ENCODE measurements at regions not wholly inside any gene's neighbourhood (a gene's known extent, or its start where the extent isn't known, plus 50 kb on each side); places are given as distances from the start of the nearest gene placed in this dataset.

- no peak for TF ChIP-seq ZFX (IDR thresholded peaks at IDR 0.05; ENCODE audit: borderline replicate concordance)
- TF ChIP-seq CTCF (IDR thresholded peaks at IDR 0.05), result no peak
- no peak overlapping the region for H3K27ac ChIP-seq
Measured at GRCh38 chr9:107621436-107621835, 131.9 kb upstream of the KLF4 start.

GRCh38 chr9:107620801-107621200, 131.2 kb upstream of the KLF4 start:
- no peak overlapping the region for H3K27ac ChIP-seq
- no peak for TF ChIP-seq ZFX (IDR thresholded peaks at IDR 0.05; ENCODE audit: borderline replicate concordance)
- no peak for TF ChIP-seq CTCF (IDR thresholded peaks at IDR 0.05)

DNA sequence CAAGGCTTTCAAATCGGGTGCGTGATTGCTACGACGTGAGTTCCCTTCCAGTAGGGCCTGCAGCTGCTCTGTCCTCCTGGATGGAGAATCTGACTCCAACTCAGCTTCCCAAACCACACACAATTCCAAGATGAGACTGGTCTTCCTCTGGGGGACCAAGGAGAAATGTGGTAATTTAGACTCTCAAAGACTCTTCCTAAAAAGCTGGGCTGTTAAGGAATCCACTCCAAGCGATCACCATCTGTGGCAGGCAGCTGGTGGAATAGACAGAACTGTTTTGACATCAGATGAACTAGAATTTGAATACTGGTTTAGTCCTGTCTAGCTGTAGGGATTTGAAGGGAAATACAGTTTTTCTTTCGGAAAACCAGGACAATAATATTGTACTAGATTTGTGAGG, 130.7 kb upstream of the KLF4 start:
- no peak for TF ChIP-seq CTCF (IDR thresholded peaks at IDR 0.05)
- no peak for TF ChIP-seq ZFX (IDR thresholded peaks at IDR 0.05; ENCODE audit: borderline replicate concordance)
- no peak overlapping the region for H3K27ac ChIP-seq

DNA sequence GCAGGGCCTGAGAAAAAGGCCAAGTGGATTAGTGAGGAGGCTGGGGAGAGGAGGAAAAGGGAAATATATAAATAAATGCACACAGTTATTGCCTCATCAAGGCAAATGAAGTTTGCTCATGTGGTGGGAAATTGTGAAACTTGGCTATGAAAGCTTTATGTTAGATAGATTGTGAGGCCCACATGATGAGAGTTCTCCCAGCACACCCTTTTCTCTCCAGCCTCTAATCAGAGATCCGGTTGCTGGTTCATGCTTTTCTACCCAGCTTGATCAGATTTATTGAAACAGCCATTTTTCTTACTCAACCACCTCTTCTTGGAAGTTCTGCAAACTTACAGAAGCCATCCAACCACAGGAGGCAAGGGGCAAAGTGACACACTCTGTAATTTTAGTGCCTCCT, 125.8 kb upstream of the KLF4 start:
- no peak overlapping the region for H3K27ac ChIP-seq
- TF ChIP-seq CTCF (IDR thresholded peaks at IDR 0.05), result no peak

DNA sequence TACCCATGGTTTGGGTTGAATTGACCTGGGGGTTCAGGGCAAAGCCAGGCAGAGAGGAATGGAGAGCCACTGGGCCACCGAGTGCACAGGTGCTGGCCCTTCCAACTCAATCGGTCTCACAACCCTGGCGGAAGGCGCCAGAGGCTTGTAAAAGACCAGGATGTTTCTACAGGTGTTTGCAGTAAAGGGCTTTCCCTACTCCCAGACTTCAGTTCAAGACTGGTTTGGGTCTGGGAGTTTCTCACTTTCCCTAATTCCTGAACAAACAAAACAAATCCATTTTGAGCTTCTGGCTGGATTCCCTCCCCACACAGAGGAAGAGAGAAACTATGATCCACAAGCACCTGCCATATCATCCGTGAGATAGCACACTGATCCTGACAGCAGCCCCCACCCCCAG, 125.2 kb upstream of the KLF4 start:
- TF ChIP-seq CTCF (IDR thresholded peaks at IDR 0.05) (no peak), ZFX (IDR thresholded peaks at IDR 0.05; ENCODE audit: borderline replicate concordance) (no peak)
- no peak overlapping the region for H3K27ac ChIP-seq

- TF ChIP-seq CTCF (IDR thresholded peaks at IDR 0.05), result no peak
- no peak for TF ChIP-seq ZFX (IDR thresholded peaks at IDR 0.05; ENCODE audit: borderline replicate concordance)
- H3K27ac ChIP-seq, result no peak overlapping the region
Measured at GRCh38 chr9:107613321-107613720, 123.8 kb upstream of the KLF4 start.

DNA sequence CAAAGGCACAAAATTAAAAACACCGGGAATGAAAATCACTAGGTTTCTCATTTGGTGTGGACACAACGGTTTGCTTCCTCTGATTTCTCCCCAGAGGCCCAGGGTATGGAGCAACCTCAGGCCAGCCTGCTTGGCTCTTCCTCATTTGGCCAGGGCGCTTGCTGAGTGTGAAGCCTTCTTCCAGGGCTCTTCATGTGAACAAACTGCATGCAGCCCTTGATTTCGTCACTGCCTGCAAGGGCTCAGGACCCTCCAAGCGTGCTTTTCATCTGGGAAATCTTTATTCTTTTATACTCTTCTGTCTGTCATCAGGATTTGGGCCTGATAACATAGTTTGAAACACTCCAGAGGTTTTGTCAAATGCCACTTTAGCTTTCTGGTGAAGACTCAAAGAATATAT, 122.6 kb upstream of the KLF4 start:
- TF ChIP-seq ZFX (IDR thresholded peaks at IDR 0.05; ENCODE audit: borderline replicate concordance) (no peak), CTCF (IDR thresholded peaks at IDR 0.05) (no peak)
- H3K27ac ChIP-seq, result no peak overlapping the region

Measured in 22Rv1 (cell line).